Retinal pigment epithelial cell (primary cell): ENCODE measurements at regions not wholly inside any gene's neighbourhood (a gene's known extent, or its start where the extent isn't known, plus 50 kb on each side); places are given as distances from the start of the nearest gene placed in this dataset.

Source experiments
- DNase-seq: peaks from one replicate; pipeline ENCODE4 v3.0.0-alpha.2; 2010; ENCODE audit warnings: low read depth
- H3K4me3 ChIP-seq: 2 replicates; pipeline ENCODE4 v1.5.1; 2011; ENCODE audit warnings: mild to moderate bottlenecking, low read length, control low read depth, moderate library complexity
- TF ChIP-seq, protein P1 (sequence below): conservative IDR thresholded peaks from 2 replicates; pipeline ENCODE4 v1.5.1; 2011; ENCODE audit warnings: low read depth, low read length, control low read depth, inconsistent platforms

DNA sequence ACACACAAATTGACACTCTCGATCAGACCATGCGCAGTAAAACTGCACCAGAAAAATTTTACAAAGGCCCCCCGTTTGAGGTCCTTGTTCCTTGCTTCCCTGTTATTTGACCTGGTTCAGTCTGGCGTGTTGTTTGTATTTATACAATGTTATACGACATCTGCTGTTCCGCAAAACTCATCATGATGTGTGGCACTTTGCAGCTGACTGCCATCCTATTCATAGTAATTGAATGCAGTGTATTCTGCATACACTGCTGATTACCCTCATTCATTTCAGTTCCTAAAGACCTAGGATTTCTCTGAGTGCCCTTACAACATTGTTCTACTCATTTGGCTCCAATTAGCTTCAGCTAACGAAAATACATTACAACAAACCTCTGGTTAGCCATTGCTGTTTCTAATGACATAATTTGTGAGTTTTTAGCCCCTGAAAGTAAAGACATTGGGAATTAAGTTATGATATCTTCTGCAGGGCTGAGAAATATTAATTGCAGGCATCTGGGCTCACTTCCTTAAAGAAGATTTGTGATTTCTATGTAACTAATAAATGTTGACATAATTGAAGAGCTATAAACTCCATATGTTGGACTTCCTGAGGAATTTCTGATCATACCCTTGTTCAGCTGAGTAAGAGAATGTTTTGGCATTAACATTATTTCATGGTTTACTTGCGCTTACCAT, 75.7 kb downstream of the C3orf38 start:
- H3K4me3 ChIP-seq, result no peak overlapping the region
- TF ChIP-seq, protein P1, sequence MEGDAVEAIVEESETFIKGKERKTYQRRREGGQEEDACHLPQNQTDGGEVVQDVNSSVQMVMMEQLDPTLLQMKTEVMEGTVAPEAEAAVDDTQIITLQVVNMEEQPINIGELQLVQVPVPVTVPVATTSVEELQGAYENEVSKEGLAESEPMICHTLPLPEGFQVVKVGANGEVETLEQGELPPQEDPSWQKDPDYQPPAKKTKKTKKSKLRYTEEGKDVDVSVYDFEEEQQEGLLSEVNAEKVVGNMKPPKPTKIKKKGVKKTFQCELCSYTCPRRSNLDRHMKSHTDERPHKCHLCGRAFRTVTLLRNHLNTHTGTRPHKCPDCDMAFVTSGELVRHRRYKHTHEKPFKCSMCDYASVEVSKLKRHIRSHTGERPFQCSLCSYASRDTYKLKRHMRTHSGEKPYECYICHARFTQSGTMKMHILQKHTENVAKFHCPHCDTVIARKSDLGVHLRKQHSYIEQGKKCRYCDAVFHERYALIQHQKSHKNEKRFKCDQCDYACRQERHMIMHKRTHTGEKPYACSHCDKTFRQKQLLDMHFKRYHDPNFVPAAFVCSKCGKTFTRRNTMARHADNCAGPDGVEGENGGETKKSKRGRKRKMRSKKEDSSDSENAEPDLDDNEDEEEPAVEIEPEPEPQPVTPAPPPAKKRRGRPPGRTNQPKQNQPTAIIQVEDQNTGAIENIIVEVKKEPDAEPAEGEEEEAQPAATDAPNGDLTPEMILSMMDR, result no peak
- no peak for DNase-seq

DNA sequence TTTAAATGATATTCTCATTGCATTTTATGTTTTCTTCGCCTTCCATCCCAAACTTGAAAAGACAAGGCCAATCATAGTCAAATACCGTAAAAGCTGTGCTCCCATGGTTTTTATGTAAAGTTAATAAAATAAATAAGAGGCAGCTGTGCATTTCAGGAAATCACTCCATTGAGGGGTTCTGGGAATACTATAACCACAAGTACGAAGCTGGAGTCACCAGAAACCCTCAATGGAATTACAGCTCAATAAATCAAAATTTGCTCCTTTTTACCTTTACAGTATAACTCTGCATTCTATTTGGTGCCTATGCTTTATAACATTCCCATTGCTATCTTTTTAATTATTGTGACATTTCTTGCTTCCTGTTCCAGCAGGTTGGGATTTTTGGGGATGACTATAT, 77.2 kb downstream of the C3orf38 start:
- TF ChIP-seq, protein P1, result no peak
- DNase-seq, result no peak

DNA sequence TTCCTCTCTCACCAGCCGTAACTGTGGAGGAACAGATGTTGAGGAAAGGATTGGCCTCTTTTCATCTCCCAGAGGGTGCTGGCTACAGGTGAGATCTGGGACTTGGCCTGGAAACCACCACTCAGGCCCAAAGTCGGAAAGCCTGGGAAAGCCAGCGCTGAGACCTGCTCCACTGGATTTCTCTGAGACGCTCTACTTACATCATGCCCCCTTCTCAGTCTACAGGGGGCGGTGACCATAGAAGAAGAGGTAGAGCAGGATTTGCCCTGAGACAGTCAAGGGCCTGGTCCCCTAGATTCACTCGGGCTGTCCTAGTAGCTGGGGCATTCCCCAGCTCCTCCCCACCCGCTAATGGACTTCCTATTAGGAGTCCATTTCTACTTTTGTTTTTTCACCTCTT, 80.9 kb downstream of the C3orf38 start:
- DNase-seq, result no peak
- TF ChIP-seq, protein P1, result no peak
- no peak overlapping the region for H3K4me3 ChIP-seq

More for the DNA sequence above, 77.2 kb downstream of the C3orf38 start:
- H3K4me3 ChIP-seq, result no peak overlapping the region

DNA sequence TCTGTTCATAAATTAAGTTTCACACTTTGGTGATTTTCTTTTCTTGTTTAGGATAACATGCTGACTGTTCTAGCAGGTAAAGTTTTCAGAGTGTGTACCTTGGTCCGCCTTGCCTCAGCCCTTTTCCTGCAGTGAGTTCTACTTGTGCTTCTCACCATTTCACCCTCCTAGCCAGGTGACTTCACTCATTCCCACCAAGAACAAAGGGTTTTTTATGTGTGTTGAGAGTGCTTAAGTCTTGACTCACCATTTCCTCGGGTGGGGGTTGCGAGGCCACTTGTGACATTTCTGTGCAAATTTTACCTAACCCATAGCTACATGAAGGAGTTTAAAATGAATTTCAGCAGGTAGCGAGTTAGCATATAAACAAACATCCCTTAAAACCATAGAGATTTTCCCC, 81.4 kb downstream of the C3orf38 start:
- no peak overlapping the region for H3K4me3 ChIP-seq
- peak; percentile 46 for DNase-seq
- TF ChIP-seq, protein P1, result no peak

DNA sequence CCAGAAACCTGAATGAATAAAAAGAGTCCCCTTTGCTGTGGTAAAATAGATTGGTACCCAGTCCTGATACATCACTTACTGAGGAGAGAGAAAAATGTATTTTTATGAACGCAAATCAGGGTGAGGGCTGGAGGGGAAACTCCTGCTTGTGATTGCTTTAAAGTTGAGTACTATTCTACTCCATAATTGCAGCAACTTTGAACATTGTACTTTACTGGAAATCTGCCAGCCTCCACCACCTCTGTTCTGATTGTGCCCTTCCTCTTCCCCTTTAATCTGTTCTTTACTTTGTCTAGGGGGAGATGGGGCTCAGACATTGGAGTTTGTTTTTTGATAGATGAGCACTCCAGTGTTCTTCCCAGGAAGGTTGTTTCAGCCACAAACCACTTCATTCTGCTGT, 81.9 kb downstream of the C3orf38 start:
- TF ChIP-seq, protein P1, result no peak
- DNase-seq, result no peak
- H3K4me3 ChIP-seq, result no peak overlapping the region

DNA sequence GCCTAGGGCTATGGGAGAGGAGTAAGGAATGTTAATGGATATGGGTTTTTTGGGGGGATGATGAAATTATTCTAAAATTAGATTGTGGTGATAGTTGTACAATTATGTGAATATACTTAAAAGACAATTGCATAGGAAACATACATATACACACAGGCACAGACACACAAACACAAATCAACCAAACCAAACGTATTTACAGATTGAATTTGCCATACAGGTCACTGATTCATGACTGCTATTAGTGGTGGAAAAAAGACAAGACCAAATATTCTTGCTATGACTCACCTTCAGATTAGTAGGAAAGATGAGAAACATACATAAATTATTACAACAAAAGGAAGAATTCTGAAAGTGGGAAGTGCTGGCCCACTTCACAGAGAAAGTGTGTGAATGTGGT, 85.3 kb downstream of the C3orf38 start:
- no peak overlapping the region for H3K4me3 ChIP-seq
- DNase-seq, result peak; percentile 19
- TF ChIP-seq, protein P1, result no peak

DNA sequence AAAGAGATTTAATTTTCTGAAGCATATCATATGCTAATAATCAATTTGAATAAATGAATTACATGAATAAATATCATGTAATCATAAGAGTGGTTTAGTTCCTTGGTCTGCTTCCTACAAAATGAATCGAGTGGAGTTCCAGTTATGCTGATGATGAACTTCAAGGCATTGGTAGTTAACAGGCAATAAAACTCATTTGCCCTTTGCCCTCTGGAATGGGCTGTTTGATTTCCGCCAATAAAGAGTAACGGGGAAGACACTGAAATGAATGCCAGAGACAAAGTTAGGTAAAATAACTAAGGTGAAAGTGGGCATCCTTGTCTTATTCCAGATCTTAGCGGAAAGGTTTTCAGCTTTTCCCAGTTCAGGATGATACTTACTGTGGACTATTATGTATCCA, 90.1 kb downstream of the C3orf38 start:
- no peak overlapping the region for H3K4me3 ChIP-seq
- DNase-seq, result no peak
- TF ChIP-seq, protein P1, result no peak
